GM12891 (cell line): ENCODE measurements at regions not wholly inside any gene's neighbourhood (a gene's known extent, or its start where the extent isn't known, plus 50 kb on each side); places are given as distances from the start of the nearest gene placed in this dataset.

Experiments
- PAX5 ChIP-seq: IDR thresholded peaks from 2 replicates; pipeline ENCODE4 v1.6.1; 2011; ENCODE audit warnings: low read length, moderate library complexity, mild to moderate bottlenecking; ENCODE audit not compliant: insufficient read depth, severe bottlenecking
- POLR2A ChIP-seq: IDR thresholded peaks from 2 replicates; pipeline ENCODE4 v1.6.1; 2011; ENCODE audit warnings: low read depth, low read length, control low read depth
- POLR2AphosphoS5 ChIP-seq: IDR thresholded peaks from 2 replicates; pipeline ENCODE4 v1.6.1; 2011; ENCODE audit warnings: low read depth, low read length, control low read depth
- SPI1 ChIP-seq: IDR thresholded peaks from 2 replicates; pipeline ENCODE4 v1.6.1; 2011; ENCODE audit warnings: low read depth, low read length, control low read depth
- TAF1 ChIP-seq: IDR thresholded peaks from 2 replicates; pipeline ENCODE4 v1.6.1; 2011; ENCODE audit warnings: low read depth, low read length, control low read depth

- TF ChIP-seq PAX5 = no peak
- no peak for TF ChIP-seq POLR2AphosphoS5
- no peak for TF ChIP-seq POLR2A
- no peak for TF ChIP-seq TAF1
- no peak for TF ChIP-seq SPI1
These were observed 859.0 kb downstream of the QKI start for GRCh38 chr6:164273491-164273890.
